ENCODE measurements at regions not wholly inside any gene's neighbourhood (a gene's known extent, or its start where the extent isn't known, plus 50 kb on each side); places are given as distances from the start of the nearest gene placed in this dataset.

- no peak overlapping the region for H3K4me3 Mint-ChIP-seq (ENCODE audit: low read depth, unreplicated experiment)
- no peak for DNase-seq
- H3K27me3 Mint-ChIP-seq (ENCODE audit: unreplicated experiment), result no peaks in the 10 kb centered on the region
- no peak overlapping the region for H3K27ac Mint-ChIP-seq (ENCODE audit: unreplicated experiment)
- H3K9me3 Mint-ChIP-seq (ENCODE audit: low read depth, unreplicated experiment), result no peaks in the 10 kb centered on the region
- TF ChIP-seq CTCF (IDR thresholded peaks at IDR 0.05; ENCODE audit: unreplicated experiment), result no peak
- no TSS peak for BruUV-seq (replicated peaks)
- CTCF ChIA-PET, result interaction anchor here (0.6 to 0.7 kb wide), 2 partner anchors 71 to 1468 kb away, joined by 3 to 4 read pairs; no protein-coding TSS in a partner anchor
- intact Hi-C loops (cut with micrococcal nuclease; ENCODE audit: unreplicated experiment), result no loop called here
- H3K36me3 Mint-ChIP-seq (ENCODE audit: insufficient read depth, unreplicated experiment), result no peaks in the 10 kb centered on the region
- H3K4me1 Mint-ChIP-seq (ENCODE audit: low read depth, unreplicated experiment), result peaks cover 29% of the 10 kb centered on the region
Measured at GRCh38 chr5:93274291-93274690, 306.7 kb downstream of the NR2F1-AS1 start.

- BruUV-seq (replicated peaks), result no TSS peak
- CTCF ChIA-PET, result interaction anchor here (0.6 kb wide), 1 partner anchor 79 kb away, joined by 3 read pairs; no protein-coding TSS in a partner anchor
- intact Hi-C loops (cut with micrococcal nuclease; ENCODE audit: unreplicated experiment), result no loop called here
- TF ChIP-seq CTCF (IDR thresholded peaks at IDR 0.05; ENCODE audit: unreplicated experiment), result no peak
- Mint-ChIP-seq H3K9me3 (ENCODE audit: low read depth, unreplicated experiment) (no peaks in the 10 kb centered on the region), H3K4me1 (ENCODE audit: low read depth, unreplicated experiment) (peaks cover 21% of the 10 kb centered on the region), H3K27ac (ENCODE audit: unreplicated experiment) (no peak overlapping the region), H3K4me3 (ENCODE audit: low read depth, unreplicated experiment) (no peak overlapping the region), H3K36me3 (ENCODE audit: insufficient read depth, unreplicated experiment) (no peaks in the 10 kb centered on the region), H3K27me3 (ENCODE audit: unreplicated experiment) (no peaks in the 10 kb centered on the region)
- DNase-seq, result no peak
Measured at GRCh38 chr5:93273176-93273575, 307.8 kb downstream of the NR2F1-AS1 start.

DNA sequence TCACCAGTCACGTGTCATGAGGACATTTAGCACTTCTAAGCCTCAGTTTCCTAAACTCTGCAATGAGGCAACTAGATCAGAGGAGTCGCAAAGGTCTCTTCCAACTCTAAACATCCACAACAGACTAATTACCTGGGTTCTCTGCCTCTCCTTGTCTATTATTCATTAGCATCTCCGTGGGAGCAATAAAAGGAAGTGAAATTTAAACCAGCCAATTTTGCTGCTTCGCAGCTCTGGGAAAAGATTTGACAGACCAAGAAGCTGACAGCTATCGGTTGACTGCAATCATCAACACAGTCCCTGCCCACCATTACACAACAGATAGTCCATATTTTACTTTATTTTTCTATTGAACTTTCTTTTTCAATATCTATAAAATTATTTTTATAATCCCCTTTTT is 308.9 kb downstream of the NR2F1-AS1 start:
- no peak overlapping the region for H3K4me3 Mint-ChIP-seq (ENCODE audit: low read depth, unreplicated experiment)
- peaks cover 21% of the 10 kb centered on the region for H3K4me1 Mint-ChIP-seq (ENCODE audit: low read depth, unreplicated experiment)
- no peaks in the 10 kb centered on the region for H3K27me3 Mint-ChIP-seq (ENCODE audit: unreplicated experiment)

DNA sequence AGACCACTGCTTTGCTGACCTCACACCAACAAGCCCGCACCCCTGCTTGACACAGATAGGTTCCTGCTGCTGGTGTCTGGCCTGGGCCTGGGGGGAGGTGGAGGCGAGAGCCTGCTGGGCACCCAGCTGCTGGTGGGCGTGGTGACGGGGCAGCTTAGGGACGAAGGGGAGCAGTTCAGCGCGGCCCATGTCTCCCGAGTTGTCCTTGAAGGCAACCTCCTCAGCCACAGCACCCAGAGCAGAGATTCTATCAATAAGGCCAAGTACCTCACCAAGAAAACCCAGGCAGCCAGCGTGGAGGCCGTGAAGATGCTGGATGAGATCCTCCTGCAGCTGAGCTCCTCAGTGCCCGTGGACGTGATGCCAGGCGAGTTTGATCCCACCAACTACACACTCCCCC is 313.3 kb downstream of the NR2F1-AS1 start:
- Mint-ChIP-seq H3K4me3 (ENCODE audit: low read depth, unreplicated experiment) (no peak overlapping the region), H3K4me1 (ENCODE audit: low read depth, unreplicated experiment) (no peaks in the 10 kb centered on the region), H3K27me3 (ENCODE audit: unreplicated experiment) (no peaks in the 10 kb centered on the region), H3K9me3 (ENCODE audit: low read depth, unreplicated experiment) (no peaks in the 10 kb centered on the region), H3K27ac (ENCODE audit: unreplicated experiment) (no peak overlapping the region), H3K36me3 (ENCODE audit: insufficient read depth, unreplicated experiment) (no peaks in the 10 kb centered on the region)
- TF ChIP-seq CTCF (IDR thresholded peaks at IDR 0.05; ENCODE audit: unreplicated experiment), result no peak
- intact Hi-C loops (cut with micrococcal nuclease; ENCODE audit: unreplicated experiment), result no loop called here
- DNase-seq, result no peak
- BruUV-seq (replicated peaks), result no TSS peak
- CTCF ChIA-PET, result no interaction called here

More for the DNA sequence above, 308.9 kb downstream of the NR2F1-AS1 start:
- Mint-ChIP-seq H3K36me3 (ENCODE audit: insufficient read depth, unreplicated experiment) (no peaks in the 10 kb centered on the region), H3K27ac (ENCODE audit: unreplicated experiment) (no peak overlapping the region), H3K9me3 (ENCODE audit: low read depth, unreplicated experiment) (no peaks in the 10 kb centered on the region)
- BruUV-seq (replicated peaks), result no TSS peak
- CTCF ChIA-PET, result no interaction called here
- DNase-seq, result no peak
- intact Hi-C loops (cut with micrococcal nuclease; ENCODE audit: unreplicated experiment), result no loop called here
- no peak for TF ChIP-seq CTCF (IDR thresholded peaks at IDR 0.05; ENCODE audit: unreplicated experiment)
